ENCODE measurements at regions not wholly inside any gene's neighbourhood (a gene's known extent, or its start where the extent isn't known, plus 50 kb on each side); places are given as distances from the start of the nearest gene placed in this dataset.

DNA sequence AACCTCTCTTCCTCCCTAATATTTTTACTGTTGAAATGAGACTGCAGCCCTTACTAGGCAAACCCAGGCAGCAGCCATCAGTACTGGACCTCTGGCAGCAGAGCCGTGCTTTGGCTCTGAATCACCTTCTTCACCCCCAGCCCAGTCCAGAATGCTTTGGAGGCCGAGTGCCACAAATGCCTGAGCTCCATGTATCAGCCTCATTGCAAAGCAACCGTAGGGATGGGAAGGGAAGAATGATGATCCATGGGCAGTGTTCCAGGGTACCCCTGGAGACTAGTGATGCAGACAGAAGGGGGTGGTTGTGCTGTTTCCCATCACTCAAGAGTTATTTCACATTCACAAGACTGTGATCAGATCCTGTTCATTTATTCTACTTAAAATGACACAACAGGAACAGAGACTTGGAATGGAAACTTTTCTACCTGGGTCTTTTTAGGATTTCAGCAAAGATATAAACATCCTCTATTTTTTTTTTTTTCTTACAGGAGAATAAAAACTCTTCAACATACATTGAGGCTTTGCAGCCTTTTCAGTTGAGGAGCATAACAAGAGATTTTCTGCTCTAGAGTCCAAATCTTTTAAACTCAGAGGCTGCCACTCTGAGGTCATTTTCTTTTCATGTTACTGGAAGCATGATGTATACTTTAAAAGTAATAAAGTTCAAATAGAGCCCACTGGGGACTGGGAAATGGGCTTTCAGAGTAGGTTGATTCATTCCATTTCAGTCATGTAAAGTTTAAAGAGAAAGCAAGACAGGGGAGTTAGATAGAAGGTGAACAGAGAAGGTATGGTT is 138.3 kb downstream of the KCNJ2 start:
- DNase-seq = no peak
- no peak for TF ChIP-seq CTCF (IDR thresholded peaks at IDR 0.05; ENCODE audit: borderline replicate concordance, extremely low read depth, insufficient read depth)
- no peak overlapping the region for H3K9ac ChIP-seq (ENCODE audit: low read length in 3 of 3)
- no peak overlapping the region for H3K27ac ChIP-seq (ENCODE audit: low read depth in 2 of 2, low read length in 2 of 2)
- H3K9me3 ChIP-seq (ENCODE audit: control insufficient read depth in 2 of 3, insufficient read depth in 1 of 3, low read length in 3 of 3) = no peaks in the 10 kb centered on the region
- H3K4me1 ChIP-seq (ENCODE audit: control insufficient read depth in 2 of 3, insufficient read depth in 2 of 3, low read depth in 1 of 3, low read length in 3 of 3) = no peaks in the 10 kb centered on the region
- FAIRE-seq = no peak
- H3K4me3 ChIP-seq (ENCODE audit: low read length in 3 of 3) = no peak overlapping the region
- intact Hi-C loops (cut with DNase I) = no loop called here
- H3K27me3 ChIP-seq (ENCODE audit: control insufficient read depth, insufficient read depth, low read length) = no peaks in the 10 kb centered on the region
- H3K36me3 ChIP-seq (ENCODE audit: control insufficient read depth in 2 of 3, insufficient read depth in 3 of 3, low read length in 3 of 3) = no peaks in the 10 kb centered on the region

DNA sequence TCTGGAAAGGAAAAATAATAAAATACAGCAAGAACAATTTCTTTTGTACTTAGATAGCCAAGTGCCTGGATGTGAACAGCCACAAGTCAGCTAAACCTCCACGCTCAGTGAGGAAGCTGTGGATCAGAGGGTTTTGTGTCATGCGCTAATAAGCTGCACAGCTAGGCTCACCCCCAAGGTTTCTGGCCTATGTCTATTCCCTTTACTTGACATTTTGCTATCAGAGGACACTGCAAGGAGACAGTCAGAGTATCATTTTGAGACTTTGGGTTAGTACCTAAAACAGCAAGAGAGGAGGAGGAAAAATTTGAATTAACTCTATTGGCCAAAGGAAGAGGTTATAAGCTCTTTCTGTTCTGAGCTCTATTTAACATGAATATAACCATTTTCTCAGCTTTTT is 139.3 kb downstream of the KCNJ2 start:
- Histone ChIP-seq H3K4me3 (ENCODE audit: low read length in 3 of 3) (no peak overlapping the region), H3K9me3 (ENCODE audit: control insufficient read depth in 2 of 3, insufficient read depth in 1 of 3, low read length in 3 of 3) (no peaks in the 10 kb centered on the region), H3K27ac (ENCODE audit: low read depth in 2 of 2, low read length in 2 of 2) (no peak overlapping the region), H3K9ac (ENCODE audit: low read length in 3 of 3) (no peak overlapping the region), H3K36me3 (ENCODE audit: control insufficient read depth in 2 of 3, insufficient read depth in 3 of 3, low read length in 3 of 3) (no peaks in the 10 kb centered on the region), H3K27me3 (ENCODE audit: control insufficient read depth, insufficient read depth, low read length) (no peaks in the 10 kb centered on the region), H3K4me1 (ENCODE audit: control insufficient read depth in 2 of 3, insufficient read depth in 2 of 3, low read depth in 1 of 3, low read length in 3 of 3) (no peaks in the 10 kb centered on the region)
- DNase-seq (no peak), FAIRE-seq (no peak)
- intact Hi-C loops (cut with DNase I) = no loop called here
- no peak for TF ChIP-seq CTCF (IDR thresholded peaks at IDR 0.05; ENCODE audit: borderline replicate concordance, extremely low read depth, insufficient read depth)

DNA sequence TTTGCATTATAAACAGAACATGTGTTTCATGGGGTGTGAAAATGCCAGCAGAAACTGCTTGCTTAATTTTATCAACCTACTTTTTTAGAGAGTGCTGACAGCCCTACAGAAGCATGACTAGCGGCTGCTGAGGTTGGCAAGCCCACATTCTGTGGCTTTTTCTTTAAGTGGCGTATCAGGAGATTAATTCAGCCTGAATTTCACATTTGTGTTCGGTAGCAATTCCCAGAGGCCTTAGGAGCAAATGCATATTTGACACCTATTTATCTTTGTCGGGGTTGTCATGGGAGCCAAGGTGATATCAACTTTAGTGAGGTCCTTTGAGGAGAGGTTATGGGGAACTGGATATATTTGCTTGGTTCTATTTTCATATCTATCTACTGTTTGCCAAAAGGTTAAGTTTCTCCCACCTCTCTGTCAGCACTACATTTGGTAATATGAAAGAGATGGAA is 140.9 kb downstream of the KCNJ2 start:
- Histone ChIP-seq H3K9me3 (ENCODE audit: control insufficient read depth in 2 of 3, insufficient read depth in 1 of 3, low read length in 3 of 3) (no peaks in the 10 kb centered on the region), H3K9ac (ENCODE audit: low read length in 3 of 3) (no peak overlapping the region), H3K27me3 (ENCODE audit: control insufficient read depth, insufficient read depth, low read length) (no peaks in the 10 kb centered on the region), H3K4me3 (ENCODE audit: low read length in 3 of 3) (no peak overlapping the region), H3K27ac (ENCODE audit: low read depth in 2 of 2, low read length in 2 of 2) (no peak overlapping the region), H3K4me1 (ENCODE audit: control insufficient read depth in 2 of 3, insufficient read depth in 2 of 3, low read depth in 1 of 3, low read length in 3 of 3) (no peaks in the 10 kb centered on the region), H3K36me3 (ENCODE audit: control insufficient read depth in 2 of 3, insufficient read depth in 3 of 3, low read length in 3 of 3) (no peaks in the 10 kb centered on the region)
- no peak for FAIRE-seq
- no peak for DNase-seq
- no peak for TF ChIP-seq CTCF (IDR thresholded peaks at IDR 0.05; ENCODE audit: borderline replicate concordance, extremely low read depth, insufficient read depth)
- intact Hi-C loops (cut with DNase I) = no loop called here

Measured in kidney (tissue), 13 donors.